CD14-positive monocyte (primary cell): ENCODE measurements at regions not wholly inside any gene's neighbourhood (a gene's known extent, or its start where the extent isn't known, plus 50 kb on each side); places are given as distances from the start of the nearest gene placed in this dataset.

Experiments used
- DNase-seq, 3 donors: peaks; one replicate each; pipeline ENCODE4 v3.0.0-alpha.2; 2011 to 2022
- H2AFZ ChIP-seq: 2 replicates; pipeline ENCODE4 v1.6.0; 2012; ENCODE audit warnings: mild to moderate bottlenecking, low read depth, low read length, inconsistent platforms; ENCODE audit not compliant: insufficient read depth, poor library complexity, severe bottlenecking
- H3K27ac ChIP-seq, 2 donors: 1 replicate in 1 of 2; 2 replicates in 1 of 2; pipeline ENCODE4 v1.5.1; 2012 to 2013; ENCODE audit warnings: low read length in 2 of 2, control low read depth in 1 of 2, inconsistent platforms in 1 of 2, low read depth in 1 of 2, mild to moderate bottlenecking in 1 of 2
- H3K27me3 ChIP-seq, 2 donors: one replicate each; pipeline versions ENCODE4 v1.6.0 to v1.6.1; 2011 to 2013; ENCODE audit warnings: low read length in 2 of 2; ENCODE audit not compliant: control insufficient read depth in 2 of 2, insufficient read depth in 2 of 2
- H3K36me3 ChIP-seq, 2 donors: replicated peaks in 1 of 2; 1 replicate in 1 of 2; 2 replicates in 1 of 2; pipeline versions ENCODE4 v1.5.1 to v1.6.1; 2012 to 2013; ENCODE audit warnings: low read length in 2 of 2, control low read depth in 1 of 2, inconsistent platforms in 1 of 2, mild to moderate bottlenecking in 1 of 2; ENCODE audit not compliant: insufficient read depth in 2 of 2, control insufficient read depth in 1 of 2
- H3K4me1 ChIP-seq, 2 donors: 1 replicate in 1 of 2; 2 replicates in 1 of 2; pipeline versions ENCODE4 v1.5.1 to v1.6.1; 2012 to 2013; ENCODE audit warnings: low read length in 2 of 2, control low read depth in 1 of 2, inconsistent platforms in 1 of 2, mild to moderate bottlenecking in 1 of 2, moderate library complexity in 1 of 2; ENCODE audit not compliant: insufficient read depth in 2 of 2, control insufficient read depth in 1 of 2
- H3K4me2 ChIP-seq: replicated peaks from 2 replicates; pipeline ENCODE3; 2012; ENCODE audit warnings: low read length, moderate library complexity, mild to moderate bottlenecking; ENCODE audit not compliant: poor library complexity, severe bottlenecking; ENCODE audit errors: extremely low read depth
- H3K4me3 ChIP-seq, 3 experiments: fragments of 200-600 bp in 1 of 3; sonication (generic) in 1 of 3; replicated peaks in 1 of 3; 1 replicate in 2 of 3; 2 replicates in 1 of 3; pipeline ENCODE4 v1.5.1; 2011 to 2013; ENCODE audit warnings: low read length in 3 of 3, mild to moderate bottlenecking in 3 of 3, control low read depth in 2 of 3, low read depth in 2 of 3, inconsistent platforms in 1 of 3, moderate library complexity in 1 of 3
- H3K79me2 ChIP-seq: 2 replicates; pipeline ENCODE4 v1.6.0; 2012; ENCODE audit warnings: mild to moderate bottlenecking, control low read depth, inconsistent platforms, low read length, moderate library complexity; ENCODE audit not compliant: insufficient read depth
- H3K9ac ChIP-seq: 2 replicates; pipeline ENCODE4 v1.6.0; 2017; ENCODE audit warnings: low read length, mild to moderate bottlenecking; ENCODE audit not compliant: insufficient read depth, poor library complexity, severe bottlenecking
- H3K9me3 ChIP-seq, 2 donors: replicated peaks in 1 of 2; 1 replicate in 1 of 2; 2 replicates in 1 of 2; pipeline versions ENCODE4 v1.5.1 to v1.6.1; 2012 to 2013; ENCODE audit warnings: low read length in 2 of 2, control low read depth in 1 of 2; ENCODE audit not compliant: control insufficient read depth in 1 of 2, insufficient read depth in 1 of 2
- H4K20me1 ChIP-seq: 2 replicates; pipeline ENCODE4 v1.6.0; 2012; ENCODE audit warnings: mild to moderate bottlenecking, low read length, control low read depth, moderate library complexity; ENCODE audit not compliant: insufficient read depth
- H3K27ac Mint-ChIP-seq, 7 donors: one replicate each; pipeline ENCODE4 v1.8.0; 2020; ENCODE audit warnings: mild to moderate bottlenecking in 7 of 7, mixed read lengths in 7 of 7, moderate library complexity in 6 of 7, inconsistent platforms in 2 of 7
- H3K27me3 Mint-ChIP-seq, 3 donors: one replicate each; pipeline ENCODE4 v1.8.0; 2021 to 2022; ENCODE audit warnings: low read depth in 3 of 3, mild to moderate bottlenecking in 3 of 3, mixed read lengths in 3 of 3, moderate library complexity in 3 of 3, inconsistent platforms in 1 of 3
- H3K36me3 Mint-ChIP-seq, 2 donors: one replicate each; pipeline ENCODE4 v1.8.0; 2020; ENCODE audit warnings: mixed read lengths in 2 of 2, inconsistent platforms in 1 of 2, mild to moderate bottlenecking in 1 of 2
- H3K4me1 Mint-ChIP-seq: one replicate; pipeline ENCODE4 v1.8.0; 2020; ENCODE audit warnings: mild to moderate bottlenecking, mixed read lengths
- H3K4me3 Mint-ChIP-seq, 2 donors: one replicate each; pipeline ENCODE4 v1.8.0; 2020; ENCODE audit warnings: mild to moderate bottlenecking in 2 of 2, mixed read lengths in 2 of 2, moderate library complexity in 1 of 2
- H3K9me3 Mint-ChIP-seq, 7 donors: one replicate each; pipeline ENCODE4 v1.8.0; 2020 to 2022; ENCODE audit warnings: mixed read lengths in 7 of 7, mild to moderate bottlenecking in 6 of 7, moderate library complexity in 6 of 7, inconsistent platforms in 2 of 7
- CTCF ChIP-seq: fragments of 200-600 bp; IDR thresholded peaks from one replicate; pipeline ENCODE4 v1.8.0; 2022; ENCODE audit warnings: antibody characterized with exemption, mild to moderate bottlenecking
- WGBS: methylation state at CpG from one replicate; pipeline ENCODE4 v1.1.5; 2013; ENCODE audit warnings: missing lambda C conversion rate; ENCODE audit not compliant: insufficient coverage; 5-methylcytosine and 5-hydroxymethylcytosine counted together
- intact Hi-C, 2 donors: fragments of 100-400 bp; cut with micrococcal nuclease; formaldehyde crosslinking; loops; one replicate each; pipeline versions ENCODE4 v1.15.0 to v1.15.1; 2023

- no peaks in the 10 kb centered on the region for H3K79me2 ChIP-seq
- Mint-ChIP-seq H3K9me3 (peaks cover 0 to 3% (median 2%) of the 10 kb centered on the region in 7 donors), H3K4me1 (no peaks in the 10 kb centered on the region), H3K4me3 (no peak overlapping the region), H3K27ac (no peak overlapping the region), H3K27me3 (no peaks in the 10 kb centered on the region), H3K36me3 (no peaks in the 10 kb centered on the region)
- H3K9me3 ChIP-seq = no peaks in the 10 kb centered on the region
- no peak overlapping the region for H3K27ac ChIP-seq
- no peaks in the 10 kb centered on the region for H3K4me1 ChIP-seq
- H4K20me1 ChIP-seq = no peaks in the 10 kb centered on the region
- no peak for TF ChIP-seq CTCF
- no peaks in the 10 kb centered on the region for H3K27me3 ChIP-seq
- no peaks in the 10 kb centered on the region for H3K36me3 ChIP-seq
- intact Hi-C loops = no loop called here
- H3K4me2 ChIP-seq = no peak overlapping the region
- H2AFZ ChIP-seq = no peak overlapping the region
- no peak overlapping the region for H3K4me3 ChIP-seq
- H3K9ac ChIP-seq = no peak overlapping the region
- no CpG with 5 or more reads among the region's 1 CpG for WGBS
- DNase-seq = no peak
Measured at GRCh38 chr6:103629613-103630012, 1230.1 kb downstream of the HACE1 start.

- Mint-ChIP-seq H3K4me1 (no peaks in the 10 kb centered on the region), H3K9me3 (peaks cover 2 to 12% (median 3%) of the 10 kb centered on the region in 7 donors), H3K27me3 (peaks cover 0 to 1% (median 0%) of the 10 kb centered on the region in 3 donors), H3K27ac (no peak overlapping the region), H3K4me3 (no peak overlapping the region), H3K36me3 (no peaks in the 10 kb centered on the region)
- no peaks in the 10 kb centered on the region for H3K27me3 ChIP-seq
- H3K36me3 ChIP-seq = no peaks in the 10 kb centered on the region
- TF ChIP-seq CTCF = no peak
- intact Hi-C loops = no loop called here
- DNase-seq = no peak
- H3K4me2 ChIP-seq = no peak overlapping the region
- no CpG with 5 or more reads among the region's 1 CpG for WGBS
- H2AFZ ChIP-seq = no peak overlapping the region
- H4K20me1 ChIP-seq = no peaks in the 10 kb centered on the region
- no peak overlapping the region for H3K9ac ChIP-seq
- no peak overlapping the region for H3K4me3 ChIP-seq
- no peaks in the 10 kb centered on the region for H3K9me3 ChIP-seq
- no peaks in the 10 kb centered on the region for H3K4me1 ChIP-seq
- no peak overlapping the region for H3K27ac ChIP-seq
- H3K79me2 ChIP-seq = no peaks in the 10 kb centered on the region
Measured at GRCh38 chr6:103617642-103618041, 1242.1 kb downstream of the HACE1 start.
